Common myeloid progenitor, CD34-positive (primary cell): ENCODE measurements at regions not wholly inside any gene's neighbourhood (a gene's known extent, or its start where the extent isn't known, plus 50 kb on each side); places are given as distances from the start of the nearest gene placed in this dataset.

Experiments
- CTCF ChIA-PET: fragments of 350-600 bp; sonication (Branson Sonifier 250); formaldehyde crosslinking; loops from one replicate; lab custom pipeline; 2021; ENCODE audit warnings: antibody characterized with exemption; lab: Charles Lee
- POLR2A ChIA-PET: fragments of 350-600 bp; sonication (Branson Sonifier 250); formaldehyde crosslinking; loops from one replicate; lab custom pipeline; 2021; ENCODE audit warnings: antibody characterized with exemption; lab: Charles Lee
- DNase-seq, 3 donors: peaks; one replicate each; pipeline versions ENCODE4 v3.0.0 to v3.0.0-alpha.2; 2013
- H3K27ac ChIP-seq, 2 experiments: 1 replicate in 1 of 2; 2 replicates in 1 of 2; pipeline ENCODE4 v1.7.0; 2013; ENCODE audit warnings: inconsistent platforms in 2 of 2, low read length in 2 of 2, mild to moderate bottlenecking in 2 of 2, low read depth in 1 of 2, moderate library complexity in 1 of 2; ENCODE audit not compliant: severe bottlenecking in 2 of 2, insufficient read depth in 1 of 2, poor library complexity in 1 of 2
- H3K27me3 ChIP-seq, 5 experiments: replicated peaks in 2 of 5; 1 replicate in 3 of 5; 2 replicates in 2 of 5; pipeline versions ENCODE4 v1.6.1 to v1.7.0; 2013; ENCODE audit warnings: low read length in 4 of 5, mild to moderate bottlenecking in 2 of 5, moderate library complexity in 2 of 5, inconsistent platforms in 1 of 5; ENCODE audit not compliant: insufficient read depth in 5 of 5, control insufficient read depth in 4 of 5
- H3K36me3 ChIP-seq, 4 experiments: 1 replicate in 2 of 4; 2 replicates in 2 of 4; pipeline versions ENCODE4 v1.6.1 to v1.7.0; 2013; ENCODE audit warnings: low read length in 3 of 4, control low read depth in 1 of 4, mild to moderate bottlenecking in 1 of 4; ENCODE audit not compliant: control insufficient read depth in 4 of 4, insufficient read depth in 4 of 4
- H3K4me1 ChIP-seq, 4 experiments: 1 replicate in 3 of 4; 2 replicates in 1 of 4; pipeline versions ENCODE4 v1.6.1 to v1.7.1; 2013; ENCODE audit warnings: low read length in 3 of 4, mild to moderate bottlenecking in 3 of 4, control low read depth in 1 of 4, inconsistent platforms in 1 of 4, moderate library complexity in 1 of 4; ENCODE audit not compliant: control insufficient read depth in 4 of 4, insufficient read depth in 4 of 4; ENCODE audit errors: control extremely low read depth in 1 of 4
- H3K4me3 ChIP-seq, 7 experiments: 1 replicate in 4 of 7; 2 replicates in 3 of 7; pipeline versions ENCODE4 v1.5.1 to v1.7.0; 2013; ENCODE audit warnings: mild to moderate bottlenecking in 7 of 7, low read length in 6 of 7, moderate library complexity in 6 of 7, inconsistent platforms in 2 of 7, low read depth in 2 of 7, control low read depth in 1 of 7; ENCODE audit not compliant: insufficient read depth in 4 of 7, control insufficient read depth in 1 of 7; ENCODE audit errors: extremely low read depth in 1 of 7
- H3K9me3 ChIP-seq, 5 experiments: 1 replicate in 4 of 5; 2 replicates in 1 of 5; pipeline versions ENCODE4 v1.6.1 to v1.7.1; 2013; ENCODE audit warnings: low read length in 4 of 5, mild to moderate bottlenecking in 2 of 5, inconsistent platforms in 1 of 5, low read depth in 1 of 5, moderate library complexity in 1 of 5; ENCODE audit not compliant: control insufficient read depth in 4 of 5, insufficient read depth in 2 of 5; ENCODE audit errors: control extremely low read depth in 1 of 5
- WGBS: methylation state at CpG from one replicate; pipeline ENCODE4 v1.1.5; 2013; ENCODE audit not compliant: insufficient coverage; 5-methylcytosine and 5-hydroxymethylcytosine counted together

GRCh38 chr1:96096613-96097321, 624.8 kb upstream of the PTBP2 start:
- no peak overlapping the region for H3K27ac ChIP-seq

GRCh38 chr1:96104506-96104905, 617.1 kb upstream of the PTBP2 start:
- H3K36me3 ChIP-seq = no peaks in the 10 kb centered on the region
- POLR2A ChIA-PET = no interaction called here
- H3K4me3 ChIP-seq = no peak overlapping the region
- no peaks in the 10 kb centered on the region for H3K27me3 ChIP-seq
- H3K9me3 ChIP-seq = no peaks in the 10 kb centered on the region
- no peak overlapping the region for H3K27ac ChIP-seq
- 71% methylated on average over 1 of the region's 1 CpG for WGBS
- CTCF ChIA-PET = no interaction called here
- no peaks in the 10 kb centered on the region for H3K4me1 ChIP-seq
- no peak for DNase-seq

More at GRCh38 chr1:96096613-96097321, 624.8 kb upstream of the PTBP2 start:
- Histone ChIP-seq H3K4me1 (no peaks in the 10 kb centered on the region), H3K4me3 (no peak overlapping the region), H3K27me3 (no peaks in the 10 kb centered on the region), H3K9me3 (peaks cover 0 to 3% (median 0%) of the 10 kb centered on the region in 5 experiments), H3K36me3 (no peaks in the 10 kb centered on the region)
- DNase-seq = no peak
- no CpG with 5 or more reads among the region's 5 CpGs for WGBS
- ChIA-PET CTCF (no interaction called here), POLR2A (no interaction called here)

- no peaks in the 10 kb centered on the region for H3K4me1 ChIP-seq
Observed at GRCh38 chr1:96104906-96105305, 616.7 kb upstream of the PTBP2 start.

GRCh38 chr1:96116731-96117130, 604.9 kb upstream of the PTBP2 start:
- no peak overlapping the region for H3K27ac ChIP-seq
- CTCF ChIA-PET = no interaction called here
- H3K36me3 ChIP-seq = no peaks in the 10 kb centered on the region
- H3K27me3 ChIP-seq = no peaks in the 10 kb centered on the region
- POLR2A ChIA-PET = no interaction called here
- no peaks in the 10 kb centered on the region for H3K4me1 ChIP-seq
- no peak overlapping the region for H3K4me3 ChIP-seq
- H3K9me3 ChIP-seq = no peaks in the 10 kb centered on the region
- 79% methylated on average over 4 of the region's 6 CpGs for WGBS
- no peak for DNase-seq

More at GRCh38 chr1:96104906-96105305, 616.7 kb upstream of the PTBP2 start:
- ChIA-PET CTCF (no interaction called here), POLR2A (no interaction called here)
- H3K9me3 ChIP-seq = no peaks in the 10 kb centered on the region
- no peaks in the 10 kb centered on the region for H3K36me3 ChIP-seq
- 64% methylated on average over 1 of the region's 3 CpGs for WGBS
- DNase-seq = no peak
- no peak overlapping the region for H3K4me3 ChIP-seq
- H3K27me3 ChIP-seq = no peaks in the 10 kb centered on the region
- H3K27ac ChIP-seq = no peak overlapping the region

GRCh38 chr1:96130432-96130831, 591.2 kb upstream of the PTBP2 start:
- no CpG with 5 or more reads among the region's 2 CpGs for WGBS

GRCh38 chr1:96144636-96145035, 576.9 kb upstream of the PTBP2 start:
- DNase-seq = no peak
- ChIA-PET CTCF (no interaction called here), POLR2A (interaction anchor here (0.6 kb wide), 1 partner anchor 573 kb away, joined by 3 read pairs; no protein-coding TSS in a partner anchor)
- 100% methylated on average over 1 of the region's 3 CpGs for WGBS
- H3K27ac ChIP-seq = no peak overlapping the region
- no peak overlapping the region for H3K4me3 ChIP-seq
- H3K4me1 ChIP-seq = no peaks in the 10 kb centered on the region
- no peaks in the 10 kb centered on the region for H3K9me3 ChIP-seq
- H3K36me3 ChIP-seq = no peaks in the 10 kb centered on the region
- peaks cover 0 to 2% (median 0%) of the 10 kb centered on the region in 5 experiments for H3K27me3 ChIP-seq

More at GRCh38 chr1:96130432-96130831, 591.2 kb upstream of the PTBP2 start:
- no peaks in the 10 kb centered on the region for H3K9me3 ChIP-seq
- H3K4me1 ChIP-seq = no peaks in the 10 kb centered on the region
- DNase-seq = no peak
- ChIA-PET CTCF (no interaction called here), POLR2A (no interaction called here)
- no peaks in the 10 kb centered on the region for H3K27me3 ChIP-seq
- no peak overlapping the region for H3K4me3 ChIP-seq
- H3K36me3 ChIP-seq = no peaks in the 10 kb centered on the region
- no peak overlapping the region for H3K27ac ChIP-seq

GRCh38 chr1:96145492-96145891, 576.1 kb upstream of the PTBP2 start:
- Histone ChIP-seq H3K4me1 (no peaks in the 10 kb centered on the region), H3K27ac (no peak overlapping the region), H3K27me3 (peaks cover 0 to 2% (median 0%) of the 10 kb centered on the region in 5 experiments), H3K36me3 (no peaks in the 10 kb centered on the region), H3K9me3 (no peaks in the 10 kb centered on the region), H3K4me3 (no peak overlapping the region)
- DNase-seq = no peak
- POLR2A ChIA-PET = no interaction called here
- CTCF ChIA-PET = no interaction called here
